MM.1S (cell line): ENCODE measurements at regions not wholly inside any gene's neighbourhood (a gene's known extent, or its start where the extent isn't known, plus 50 kb on each side); places are given as distances from the start of the nearest gene placed in this dataset.

ENCODE experiments used
- DNase-seq: peaks from one replicate; pipeline ENCODE4 v3.0.0-alpha.2; 2015
- H2AFZ ChIP-seq: fragments of 300-600 bp; sonication (generic); 2 replicates; pipeline ENCODE4 v1.6.0; 2016; ENCODE audit warnings: antibody characterized with exemption, low read length
- H3F3A ChIP-seq: fragments of 300-600 bp; sonication (generic); 2 replicates; pipeline ENCODE4 v1.6.1; 2016; ENCODE audit warnings: mild to moderate bottlenecking, antibody characterized with exemption, low read length, moderate library complexity, mixed read lengths; ENCODE audit not compliant: insufficient read depth
- H3K27ac ChIP-seq: fragments of 300-600 bp; sonication (generic); 2 replicates; pipeline ENCODE4 v1.5.1; 2016; ENCODE audit warnings: mild to moderate bottlenecking, low read length
- H3K27me3 ChIP-seq: fragments of 300-600 bp; sonication (generic); replicated peaks from 2 replicates; pipeline ENCODE4 v1.6.0; 2016; ENCODE audit warnings: low read length; ENCODE audit not compliant: insufficient read depth
- H3K36me3 ChIP-seq: fragments of 300-600 bp; sonication (generic); replicated peaks from 2 replicates; pipeline ENCODE4 v1.6.1; 2016; ENCODE audit warnings: mild to moderate bottlenecking, low read length, mixed read lengths; ENCODE audit not compliant: insufficient read depth
- H3K4me1 ChIP-seq: fragments of 300-600 bp; sonication (generic); 2 replicates; pipeline ENCODE4 v1.6.1; 2016; ENCODE audit warnings: low read length, mixed read lengths
- H3K4me2 ChIP-seq: fragments of 300-600 bp; sonication (generic); 2 replicates; pipeline ENCODE4 v1.6.0; 2016; ENCODE audit warnings: low read depth, low read length
- H3K4me3 ChIP-seq: fragments of 300-600 bp; sonication (generic); 2 replicates; pipeline ENCODE4 v1.5.1; 2016; ENCODE audit warnings: low read length, mixed read lengths
- H3K79me2 ChIP-seq: fragments of 300-600 bp; sonication (generic); 2 replicates; pipeline ENCODE4 v1.6.1; 2016; ENCODE audit warnings: mixed run types, low read length, mixed read lengths
- H3K9ac ChIP-seq: fragments of 300-600 bp; sonication (generic); 2 replicates; pipeline ENCODE4 v1.6.1; 2016; ENCODE audit warnings: low read length, mixed read lengths
- H3K9me2 ChIP-seq: fragments of 300-600 bp; sonication (generic); replicated peaks from 2 replicates; pipeline ENCODE4 v1.6.1; 2016; ENCODE audit warnings: mild to moderate bottlenecking, low read length, mixed read lengths; ENCODE audit not compliant: insufficient read depth
- H3K9me3 ChIP-seq: fragments of 300-600 bp; sonication (generic); replicated peaks from 2 replicates; pipeline ENCODE4 v1.6.1; 2016; ENCODE audit warnings: mild to moderate bottlenecking, low read length, mixed read lengths; ENCODE audit not compliant: insufficient read depth
- H4K20me1 ChIP-seq: fragments of 300-600 bp; sonication (generic); 2 replicates; pipeline ENCODE4 v1.6.1; 2016; ENCODE audit warnings: mild to moderate bottlenecking, low read length, moderate library complexity, mixed read lengths; ENCODE audit not compliant: insufficient read depth
- EZH2 ChIP-seq: fragments of 300-600 bp; sonication (generic); optimal IDR thresholded peaks from 2 replicates; pipeline ENCODE3; 2017; ENCODE audit warnings: low read depth, mild to moderate bottlenecking, antibody characterized with exemption, low read length, mixed read lengths
- EZH2phosphoT487 ChIP-seq: fragments of 300-600 bp; sonication (generic); IDR thresholded peaks from 2 replicates; pipeline ENCODE4 v1.6.1; 2018; ENCODE audit warnings: antibody characterized with exemption, low read length
- TF ChIP-seq, protein P1 (sequence below): fragments of 300-600 bp; sonication (generic); IDR thresholded peaks from 2 replicates; pipeline ENCODE4 v1.5.1; 2016; ENCODE audit warnings: antibody characterized with exemption, low read length, mixed read lengths

GRCh38 chr6:95417856-95418255 lies 159.5 kb upstream of the MANEA start:
- Histone ChIP-seq H3K79me2 (no peaks in the 10 kb centered on the region), H2AFZ (no peak overlapping the region), H3K4me3 (no peak overlapping the region), H3K9me2 (no peaks in the 10 kb centered on the region), H3K9ac (no peak overlapping the region), H3K27me3 (no peaks in the 10 kb centered on the region), H3K4me2 (no peak overlapping the region), H3F3A (no peaks in the 10 kb centered on the region), H3K27ac (no peak overlapping the region), H3K36me3 (no peaks in the 10 kb centered on the region), H4K20me1 (no peaks in the 10 kb centered on the region), H3K9me3 (no peaks in the 10 kb centered on the region), H3K4me1 (no peaks in the 10 kb centered on the region)
- TF ChIP-seq EZH2, result no peak
- TF ChIP-seq EZH2phosphoT487, result no peak
- TF ChIP-seq, protein P1, sequence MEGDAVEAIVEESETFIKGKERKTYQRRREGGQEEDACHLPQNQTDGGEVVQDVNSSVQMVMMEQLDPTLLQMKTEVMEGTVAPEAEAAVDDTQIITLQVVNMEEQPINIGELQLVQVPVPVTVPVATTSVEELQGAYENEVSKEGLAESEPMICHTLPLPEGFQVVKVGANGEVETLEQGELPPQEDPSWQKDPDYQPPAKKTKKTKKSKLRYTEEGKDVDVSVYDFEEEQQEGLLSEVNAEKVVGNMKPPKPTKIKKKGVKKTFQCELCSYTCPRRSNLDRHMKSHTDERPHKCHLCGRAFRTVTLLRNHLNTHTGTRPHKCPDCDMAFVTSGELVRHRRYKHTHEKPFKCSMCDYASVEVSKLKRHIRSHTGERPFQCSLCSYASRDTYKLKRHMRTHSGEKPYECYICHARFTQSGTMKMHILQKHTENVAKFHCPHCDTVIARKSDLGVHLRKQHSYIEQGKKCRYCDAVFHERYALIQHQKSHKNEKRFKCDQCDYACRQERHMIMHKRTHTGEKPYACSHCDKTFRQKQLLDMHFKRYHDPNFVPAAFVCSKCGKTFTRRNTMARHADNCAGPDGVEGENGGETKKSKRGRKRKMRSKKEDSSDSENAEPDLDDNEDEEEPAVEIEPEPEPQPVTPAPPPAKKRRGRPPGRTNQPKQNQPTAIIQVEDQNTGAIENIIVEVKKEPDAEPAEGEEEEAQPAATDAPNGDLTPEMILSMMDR, result no peak
- DNase-seq, result no peak

DNA sequence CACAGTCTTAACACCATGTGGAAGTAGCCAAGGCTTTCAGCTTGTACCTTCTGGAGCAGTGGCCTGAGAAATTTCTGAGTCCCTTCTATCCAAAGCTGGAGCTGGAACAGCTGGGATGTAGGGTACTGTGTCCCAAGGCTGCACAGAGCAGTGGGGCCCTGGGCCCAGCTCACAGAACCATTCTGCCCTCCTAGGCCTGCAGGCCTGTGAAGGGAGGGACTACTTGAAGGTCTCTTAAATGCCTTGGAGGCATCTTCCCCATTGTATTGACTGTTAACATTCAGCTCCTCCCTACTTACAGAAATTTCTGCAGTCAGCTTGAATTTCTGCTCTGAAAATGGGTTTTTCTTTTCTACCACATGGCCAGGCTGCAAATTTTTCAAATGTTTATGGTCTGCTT lies 156.5 kb upstream of the MANEA start:
- no peak for DNase-seq
- Histone ChIP-seq H3K4me1 (no peaks in the 10 kb centered on the region), H3F3A (no peaks in the 10 kb centered on the region), H3K27me3 (no peaks in the 10 kb centered on the region), H3K79me2 (no peaks in the 10 kb centered on the region), H3K36me3 (no peaks in the 10 kb centered on the region), H3K9ac (no peak overlapping the region), H3K4me2 (no peak overlapping the region), H3K9me2 (no peaks in the 10 kb centered on the region), H3K9me3 (no peaks in the 10 kb centered on the region), H4K20me1 (no peaks in the 10 kb centered on the region), H2AFZ (no peak overlapping the region), H3K27ac (no peak overlapping the region), H3K4me3 (no peak overlapping the region)
- TF ChIP-seq EZH2 (no peak), EZH2phosphoT487 (no peak)
- TF ChIP-seq, protein P1, result no peak

GRCh38 chr6:95423331-95423730 lies 154.0 kb upstream of the MANEA start:
- Histone ChIP-seq H3K79me2 (no peaks in the 10 kb centered on the region), H3K36me3 (no peaks in the 10 kb centered on the region), H3K27ac (no peak overlapping the region), H3K4me2 (no peak overlapping the region), H3F3A (no peaks in the 10 kb centered on the region), H3K27me3 (no peaks in the 10 kb centered on the region), H3K9me2 (no peaks in the 10 kb centered on the region), H2AFZ (no peak overlapping the region), H3K9me3 (no peaks in the 10 kb centered on the region), H4K20me1 (no peaks in the 10 kb centered on the region), H3K4me1 (no peaks in the 10 kb centered on the region), H3K4me3 (no peak overlapping the region), H3K9ac (no peak overlapping the region)
- TF ChIP-seq EZH2, result no peak
- no peak for TF ChIP-seq EZH2phosphoT487
- TF ChIP-seq, protein P1, result no peak
- DNase-seq, result no peak
